Progenitor cell of endocrine pancreas (in vitro differentiated cells): ENCODE measurements at regions not wholly inside any gene's neighbourhood (a gene's known extent, or its start where the extent isn't known, plus 50 kb on each side); places are given as distances from the start of the nearest gene placed in this dataset.

Experiments
- DNase-seq: peaks from one replicate; pipeline ENCODE4 v3.0.0; 2021; ENCODE audit warnings: low spot score; ENCODE audit not compliant: unreplicated experiment
- H3K27ac Mint-ChIP-seq: 2 replicates; pipeline ENCODE4 v1.8.0; 2021; ENCODE audit warnings: mild to moderate bottlenecking, moderate library complexity, mixed read lengths
- H3K27me3 Mint-ChIP-seq: 2 replicates; pipeline ENCODE4 v1.8.0; 2021; ENCODE audit warnings: mixed read lengths
- H3K36me3 Mint-ChIP-seq: 2 replicates; pipeline ENCODE4 v1.8.0; 2022; ENCODE audit warnings: mixed read lengths; ENCODE audit not compliant: insufficient read depth
- H3K4me1 Mint-ChIP-seq: 2 replicates; pipeline ENCODE4 v1.8.0; 2021; ENCODE audit warnings: low read depth, mixed read lengths
- H3K4me3 Mint-ChIP-seq: 2 replicates; pipeline ENCODE4 v1.8.0; 2021; ENCODE audit warnings: low read depth, mild to moderate bottlenecking, moderate library complexity, mixed read lengths
- H3K9me3 Mint-ChIP-seq: 2 replicates; pipeline ENCODE4 v1.8.0; 2021; ENCODE audit warnings: low read depth, mixed read lengths
- TF ChIP-seq, protein P1 (sequence below): fragments of 200-600 bp; sonication (generic); IDR thresholded peaks from one replicate; pipeline ENCODE4 v1.5.0; 2021; ENCODE audit warnings: antibody characterized with exemption, mild to moderate bottlenecking; ENCODE audit not compliant: unreplicated experiment

DNA sequence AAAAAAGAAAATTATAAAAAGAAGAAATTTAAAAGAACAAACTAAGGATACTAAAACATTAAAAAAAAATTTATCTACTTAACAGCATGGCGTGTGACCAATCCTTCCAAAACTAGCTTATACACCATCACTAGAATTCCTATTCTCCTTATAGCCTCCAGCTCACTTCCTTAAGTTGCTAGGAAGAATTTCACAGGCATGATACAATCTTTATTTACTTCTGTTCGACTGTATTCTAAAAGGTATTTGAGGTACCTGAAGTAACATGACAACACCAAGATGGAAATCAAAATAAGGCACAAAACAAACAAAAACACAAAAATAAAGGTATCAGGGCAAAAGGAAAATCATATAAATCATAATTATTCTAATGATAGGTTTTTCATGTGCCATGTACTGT is 360.7 kb downstream of the FIGN start:
- TF ChIP-seq, protein P1, sequence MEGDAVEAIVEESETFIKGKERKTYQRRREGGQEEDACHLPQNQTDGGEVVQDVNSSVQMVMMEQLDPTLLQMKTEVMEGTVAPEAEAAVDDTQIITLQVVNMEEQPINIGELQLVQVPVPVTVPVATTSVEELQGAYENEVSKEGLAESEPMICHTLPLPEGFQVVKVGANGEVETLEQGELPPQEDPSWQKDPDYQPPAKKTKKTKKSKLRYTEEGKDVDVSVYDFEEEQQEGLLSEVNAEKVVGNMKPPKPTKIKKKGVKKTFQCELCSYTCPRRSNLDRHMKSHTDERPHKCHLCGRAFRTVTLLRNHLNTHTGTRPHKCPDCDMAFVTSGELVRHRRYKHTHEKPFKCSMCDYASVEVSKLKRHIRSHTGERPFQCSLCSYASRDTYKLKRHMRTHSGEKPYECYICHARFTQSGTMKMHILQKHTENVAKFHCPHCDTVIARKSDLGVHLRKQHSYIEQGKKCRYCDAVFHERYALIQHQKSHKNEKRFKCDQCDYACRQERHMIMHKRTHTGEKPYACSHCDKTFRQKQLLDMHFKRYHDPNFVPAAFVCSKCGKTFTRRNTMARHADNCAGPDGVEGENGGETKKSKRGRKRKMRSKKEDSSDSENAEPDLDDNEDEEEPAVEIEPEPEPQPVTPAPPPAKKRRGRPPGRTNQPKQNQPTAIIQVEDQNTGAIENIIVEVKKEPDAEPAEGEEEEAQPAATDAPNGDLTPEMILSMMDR = no peak
- H3K27ac Mint-ChIP-seq = no peak overlapping the region
- no peak for DNase-seq

DNA sequence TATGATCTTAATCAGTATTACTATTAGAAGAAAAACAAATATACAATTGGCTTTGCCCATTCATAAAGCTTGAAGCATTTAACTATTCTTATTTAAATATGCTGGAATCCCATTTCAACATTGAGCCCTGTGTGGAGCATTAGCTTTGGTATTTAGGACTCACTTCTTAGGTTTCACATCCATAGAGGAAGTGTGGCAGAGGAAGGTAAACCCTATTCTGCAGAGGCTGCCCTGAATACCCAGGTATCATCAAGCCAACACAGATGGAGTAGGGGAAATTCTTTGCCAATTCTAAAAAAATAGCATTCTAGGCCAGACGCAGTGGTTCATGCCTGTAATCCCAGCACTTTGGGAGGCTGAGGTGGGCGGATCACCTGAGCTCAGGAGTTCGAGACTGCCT is 361.5 kb downstream of the FIGN start:
- peaks cover 8% of the 10 kb centered on the region for H3K9me3 Mint-ChIP-seq
- H3K27me3 Mint-ChIP-seq = no peaks in the 10 kb centered on the region
- no peak overlapping the region for H3K27ac Mint-ChIP-seq
- DNase-seq = no peak
- TF ChIP-seq, protein P1 = no peak
- H3K4me1 Mint-ChIP-seq = no peaks in the 10 kb centered on the region
- H3K4me3 Mint-ChIP-seq = no peak overlapping the region
- no peaks in the 10 kb centered on the region for H3K36me3 Mint-ChIP-seq

More for the DNA sequence above, 360.7 kb downstream of the FIGN start:
- Mint-ChIP-seq H3K4me3 (no peak overlapping the region), H3K36me3 (no peaks in the 10 kb centered on the region), H3K27me3 (no peaks in the 10 kb centered on the region), H3K9me3 (peaks cover 10% of the 10 kb centered on the region), H3K4me1 (no peaks in the 10 kb centered on the region)

DNA sequence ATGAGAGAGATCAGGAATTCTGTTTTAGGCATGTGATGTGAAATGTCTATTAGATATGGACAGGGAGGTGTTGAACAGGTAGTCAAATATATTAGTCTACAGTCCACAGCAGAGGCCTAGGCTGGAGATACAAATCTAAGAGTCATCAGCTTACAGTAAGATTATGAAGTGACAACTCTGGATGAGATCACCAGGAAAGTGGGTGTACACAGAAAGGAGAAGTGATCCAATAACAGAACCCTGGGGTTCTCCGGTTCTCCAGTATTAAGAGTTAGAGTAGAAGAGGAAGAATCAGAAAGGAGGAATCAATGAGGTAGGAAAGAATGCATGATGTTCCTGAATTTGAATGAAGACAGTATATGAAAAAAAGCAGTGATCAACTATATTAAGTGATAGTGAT is 362.3 kb downstream of the FIGN start:
- H3K9me3 Mint-ChIP-seq = peaks cover under 1% of the 10 kb centered on the region
- H3K36me3 Mint-ChIP-seq = no peaks in the 10 kb centered on the region
- TF ChIP-seq, protein P1 = no peak
- H3K27ac Mint-ChIP-seq = no peak overlapping the region
- DNase-seq = no peak
- H3K27me3 Mint-ChIP-seq = no peaks in the 10 kb centered on the region
- peaks cover 2% of the 10 kb centered on the region for H3K4me1 Mint-ChIP-seq
- H3K4me3 Mint-ChIP-seq = no peak overlapping the region

DNA sequence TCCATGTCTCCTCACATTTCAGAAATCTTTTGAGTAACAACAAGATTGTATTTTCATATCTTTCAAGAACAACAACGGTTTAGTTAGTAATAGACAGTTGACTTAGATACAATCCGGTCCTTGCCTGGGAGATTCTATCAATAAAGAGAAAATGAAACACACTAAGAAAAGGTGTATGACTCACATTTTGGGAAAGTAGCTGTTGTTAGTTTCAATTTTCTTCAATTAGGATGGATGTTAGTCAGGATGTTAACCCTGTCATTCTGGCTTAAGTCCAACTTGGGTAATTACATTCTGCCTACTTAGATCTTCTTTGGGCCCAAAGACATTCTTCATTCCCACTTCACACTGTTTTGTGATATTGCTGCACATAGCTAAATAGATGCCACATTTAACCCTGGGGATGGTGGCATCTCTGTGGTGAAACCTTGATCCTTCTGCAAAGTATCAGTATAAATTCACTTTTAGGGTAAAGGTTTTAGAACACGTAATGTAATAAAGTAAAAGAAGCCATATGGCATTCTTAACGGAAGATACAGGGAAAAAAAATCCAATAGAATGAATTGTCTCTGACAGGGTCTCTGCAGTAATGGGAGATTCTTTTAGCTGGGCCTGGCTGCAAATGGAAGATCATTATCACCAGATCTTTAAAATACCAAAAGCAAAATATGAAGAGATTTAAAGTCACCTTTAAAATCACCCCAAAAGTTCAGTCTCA is 365.5 kb downstream of the FIGN start:
- DNase-seq = no peak
- H3K36me3 Mint-ChIP-seq = no peaks in the 10 kb centered on the region
- H3K4me3 Mint-ChIP-seq = no peak overlapping the region
- H3K4me1 Mint-ChIP-seq = peaks cover 2% of the 10 kb centered on the region
- TF ChIP-seq, protein P1 = no peak
- H3K27me3 Mint-ChIP-seq = no peaks in the 10 kb centered on the region
- no peaks in the 10 kb centered on the region for H3K9me3 Mint-ChIP-seq
- H3K27ac Mint-ChIP-seq = no peak overlapping the region

DNA sequence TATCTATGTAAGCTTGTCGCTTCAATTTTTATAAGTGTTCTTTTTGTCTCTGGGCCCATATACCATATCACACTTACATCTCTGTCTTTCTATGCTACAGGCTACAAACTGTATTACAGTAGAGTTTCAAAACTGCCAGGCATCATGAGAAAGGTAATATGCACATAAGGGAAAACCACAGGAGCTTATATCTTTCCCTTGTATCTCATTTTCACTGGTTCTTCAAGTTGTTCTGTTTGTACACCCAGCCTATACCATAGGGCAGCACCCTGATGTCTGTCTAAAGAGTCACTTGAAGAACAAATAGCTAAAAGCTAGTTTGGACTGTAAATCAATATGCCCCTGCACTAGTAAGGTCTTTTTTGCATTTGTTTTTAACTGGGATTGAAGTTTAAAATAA is 366.7 kb downstream of the FIGN start:
- no peak for DNase-seq
- Mint-ChIP-seq H3K27me3 (no peaks in the 10 kb centered on the region), H3K4me3 (no peak overlapping the region), H3K36me3 (no peaks in the 10 kb centered on the region), H3K4me1 (peaks cover 2% of the 10 kb centered on the region), H3K9me3 (peaks cover under 1% of the 10 kb centered on the region), H3K27ac (no peak overlapping the region)
- TF ChIP-seq, protein P1 = no peak
